ENCODE measurements at regions not wholly inside any gene's neighbourhood (a gene's known extent, or its start where the extent isn't known, plus 50 kb on each side); places are given as distances from the start of the nearest gene placed in this dataset.

DNA sequence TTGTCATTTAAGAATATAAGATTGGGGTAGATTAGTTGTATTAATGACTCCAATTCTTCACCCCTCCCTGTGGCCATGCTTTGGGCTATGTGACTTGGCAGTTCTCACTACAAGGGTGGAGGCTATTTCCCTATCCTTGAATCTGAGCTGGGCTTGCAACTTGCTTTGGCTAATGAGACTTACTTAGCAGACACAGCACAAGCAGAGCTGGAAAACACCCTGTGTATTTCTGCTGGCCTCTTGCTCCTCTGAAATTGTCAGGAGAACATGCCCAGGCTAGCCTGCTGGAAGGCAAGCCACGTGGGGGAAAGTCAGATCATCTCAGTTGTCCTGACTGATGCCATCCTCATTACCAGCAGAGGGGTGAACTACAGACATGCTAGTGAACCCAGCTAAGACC lies 126.5 kb upstream of the HDGFL1 start:
- ChIA-PET POLR2A (no interaction called here), CTCF (no interaction called here), RAD21 (ENCODE audit: low non-redundant PET in 1 of 2, low total read pairs in 2 of 2, uncharacterized antibody in 2 of 2, unreplicated experiment in 2 of 2) (no interaction called here)
- Histone ChIP-seq H3K9ac (ENCODE audit: low read length) (no peak overlapping the region), H3K4me3 (replicated peaks in 1 of 2; ENCODE audit: low read depth in 1 of 2, low read length in 2 of 2) (no peak overlapping the region), H3K27ac (ENCODE audit: low read depth, low read length) (no peak overlapping the region), H3K4me1 (ENCODE audit: control insufficient read depth in 1 of 2, insufficient read depth in 2 of 2, low read length in 2 of 2) (no peaks in the 10 kb centered on the region), H3K4me2 (ENCODE audit: low read length) (no peak overlapping the region), H3K79me2 (ENCODE audit: insufficient read depth, low read length) (no peaks in the 10 kb centered on the region), H2AFZ (ENCODE audit: low read depth, low read length, poor library complexity, severe bottlenecking) (no peak overlapping the region), H3K9me3 (ENCODE audit: control insufficient read depth in 1 of 2, insufficient read depth in 1 of 2, low read depth in 1 of 2, low read length in 2 of 2) (no peaks in the 10 kb centered on the region), H3K36me3 (ENCODE audit: control insufficient read depth in 1 of 2, insufficient read depth in 2 of 2, low read length in 2 of 2) (no peaks in the 10 kb centered on the region), H3K9me2 (ENCODE audit: insufficient read depth) (no peaks in the 10 kb centered on the region), H4K20me1 (ENCODE audit: insufficient read depth) (no peaks in the 10 kb centered on the region), H3K27me3 (ENCODE audit: insufficient read depth, low read length) (no peaks in the 10 kb centered on the region)
- BruUV-seq (replicated peaks), result no TSS peak
- ATAC-seq (no peak), DNase-seq (ENCODE audit: low read depth, low spot score) (no peak)
- TF ChIP-seq, protein P1, sequence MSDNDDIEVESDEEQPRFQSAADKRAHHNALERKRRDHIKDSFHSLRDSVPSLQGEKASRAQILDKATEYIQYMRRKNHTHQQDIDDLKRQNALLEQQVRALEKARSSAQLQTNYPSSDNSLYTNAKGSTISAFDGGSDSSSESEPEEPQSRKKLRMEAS (IDR thresholded peaks at IDR 0.05), result no peak
- TF ChIP-seq, protein P2, sequence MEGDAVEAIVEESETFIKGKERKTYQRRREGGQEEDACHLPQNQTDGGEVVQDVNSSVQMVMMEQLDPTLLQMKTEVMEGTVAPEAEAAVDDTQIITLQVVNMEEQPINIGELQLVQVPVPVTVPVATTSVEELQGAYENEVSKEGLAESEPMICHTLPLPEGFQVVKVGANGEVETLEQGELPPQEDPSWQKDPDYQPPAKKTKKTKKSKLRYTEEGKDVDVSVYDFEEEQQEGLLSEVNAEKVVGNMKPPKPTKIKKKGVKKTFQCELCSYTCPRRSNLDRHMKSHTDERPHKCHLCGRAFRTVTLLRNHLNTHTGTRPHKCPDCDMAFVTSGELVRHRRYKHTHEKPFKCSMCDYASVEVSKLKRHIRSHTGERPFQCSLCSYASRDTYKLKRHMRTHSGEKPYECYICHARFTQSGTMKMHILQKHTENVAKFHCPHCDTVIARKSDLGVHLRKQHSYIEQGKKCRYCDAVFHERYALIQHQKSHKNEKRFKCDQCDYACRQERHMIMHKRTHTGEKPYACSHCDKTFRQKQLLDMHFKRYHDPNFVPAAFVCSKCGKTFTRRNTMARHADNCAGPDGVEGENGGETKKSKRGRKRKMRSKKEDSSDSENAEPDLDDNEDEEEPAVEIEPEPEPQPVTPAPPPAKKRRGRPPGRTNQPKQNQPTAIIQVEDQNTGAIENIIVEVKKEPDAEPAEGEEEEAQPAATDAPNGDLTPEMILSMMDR (IDR thresholded peaks at IDR 0.05 in 2 of 3, conservative IDR thresholded peaks at IDR 0.05 in 1 of 3; ENCODE audit: borderline replicate concordance in 1 of 3, insufficient read depth in 1 of 3, low read depth in 2 of 3, low read length in 2 of 3), result no peak
- no peak for TF ChIP-seq ZNF274 (IDR thresholded peaks at IDR 0.05; ENCODE audit: low read depth, low read length)
- TF ChIP-seq, protein P3, sequence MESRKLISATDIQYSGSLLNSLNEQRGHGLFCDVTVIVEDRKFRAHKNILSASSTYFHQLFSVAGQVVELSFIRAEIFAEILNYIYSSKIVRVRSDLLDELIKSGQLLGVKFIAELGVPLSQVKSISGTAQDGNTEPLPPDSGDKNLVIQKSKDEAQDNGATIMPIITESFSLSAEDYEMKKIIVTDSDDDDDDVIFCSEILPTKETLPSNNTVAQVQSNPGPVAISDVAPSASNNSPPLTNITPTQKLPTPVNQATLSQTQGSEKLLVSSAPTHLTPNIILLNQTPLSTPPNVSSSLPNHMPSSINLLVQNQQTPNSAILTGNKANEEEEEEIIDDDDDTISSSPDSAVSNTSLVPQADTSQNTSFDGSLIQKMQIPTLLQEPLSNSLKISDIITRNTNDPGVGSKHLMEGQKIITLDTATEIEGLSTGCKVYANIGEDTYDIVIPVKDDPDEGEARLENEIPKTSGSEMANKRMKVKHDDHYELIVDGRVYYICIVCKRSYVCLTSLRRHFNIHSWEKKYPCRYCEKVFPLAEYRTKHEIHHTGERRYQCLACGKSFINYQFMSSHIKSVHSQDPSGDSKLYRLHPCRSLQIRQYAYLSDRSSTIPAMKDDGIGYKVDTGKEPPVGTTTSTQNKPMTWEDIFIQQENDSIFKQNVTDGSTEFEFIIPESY (IDR thresholded peaks at IDR 0.05; ENCODE audit: extremely low read depth, insufficient replicate concordance, low read length), result no peak
- no peak for TF ChIP-seq CEBPB (IDR thresholded peaks at IDR 0.05; ENCODE audit: low read depth)
- no peak for TF ChIP-seq ELF1 (IDR thresholded peaks at IDR 0.05; ENCODE audit: borderline replicate concordance, low read depth)
- TF ChIP-seq, protein P4, sequence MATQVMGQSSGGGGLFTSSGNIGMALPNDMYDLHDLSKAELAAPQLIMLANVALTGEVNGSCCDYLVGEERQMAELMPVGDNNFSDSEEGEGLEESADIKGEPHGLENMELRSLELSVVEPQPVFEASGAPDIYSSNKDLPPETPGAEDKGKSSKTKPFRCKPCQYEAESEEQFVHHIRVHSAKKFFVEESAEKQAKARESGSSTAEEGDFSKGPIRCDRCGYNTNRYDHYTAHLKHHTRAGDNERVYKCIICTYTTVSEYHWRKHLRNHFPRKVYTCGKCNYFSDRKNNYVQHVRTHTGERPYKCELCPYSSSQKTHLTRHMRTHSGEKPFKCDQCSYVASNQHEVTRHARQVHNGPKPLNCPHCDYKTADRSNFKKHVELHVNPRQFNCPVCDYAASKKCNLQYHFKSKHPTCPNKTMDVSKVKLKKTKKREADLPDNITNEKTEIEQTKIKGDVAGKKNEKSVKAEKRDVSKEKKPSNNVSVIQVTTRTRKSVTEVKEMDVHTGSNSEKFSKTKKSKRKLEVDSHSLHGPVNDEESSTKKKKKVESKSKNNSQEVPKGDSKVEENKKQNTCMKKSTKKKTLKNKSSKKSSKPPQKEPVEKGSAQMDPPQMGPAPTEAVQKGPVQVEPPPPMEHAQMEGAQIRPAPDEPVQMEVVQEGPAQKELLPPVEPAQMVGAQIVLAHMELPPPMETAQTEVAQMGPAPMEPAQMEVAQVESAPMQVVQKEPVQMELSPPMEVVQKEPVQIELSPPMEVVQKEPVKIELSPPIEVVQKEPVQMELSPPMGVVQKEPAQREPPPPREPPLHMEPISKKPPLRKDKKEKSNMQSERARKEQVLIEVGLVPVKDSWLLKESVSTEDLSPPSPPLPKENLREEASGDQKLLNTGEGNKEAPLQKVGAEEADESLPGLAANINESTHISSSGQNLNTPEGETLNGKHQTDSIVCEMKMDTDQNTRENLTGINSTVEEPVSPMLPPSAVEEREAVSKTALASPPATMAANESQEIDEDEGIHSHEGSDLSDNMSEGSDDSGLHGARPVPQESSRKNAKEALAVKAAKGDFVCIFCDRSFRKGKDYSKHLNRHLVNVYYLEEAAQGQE (IDR thresholded peaks at IDR 0.05; ENCODE audit: low read depth), result no peak
- no peak for TF ChIP-seq JUND (IDR thresholded peaks at IDR 0.05)
- no peak for TF ChIP-seq SP1 (IDR thresholded peaks at IDR 0.05; ENCODE audit: low read depth)
- no peak for TF ChIP-seq RAD21 (IDR thresholded peaks at IDR 0.05; ENCODE audit: low read depth)
- no peak for TF ChIP-seq TCF7L2 (IDR thresholded peaks at IDR 0.05; ENCODE audit: borderline replicate concordance, extremely low read depth, insufficient read depth, insufficient read length)
- intact Hi-C loops (cut with micrococcal nuclease), result no loop called here

Data from HCT116 (cell line).